Caco-2 (cell line): ENCODE measurements at regions not wholly inside any gene's neighbourhood (a gene's known extent, or its start where the extent isn't known, plus 50 kb on each side); places are given as distances from the start of the nearest gene placed in this dataset.

Experiments
- BruUV-seq: library from RNA; stranded (reverse); fragments of 400-500 nt; replicated peaks from 2 replicates; lab custom pipeline; 2021; lab: Mats Ljungman, UMichigan
- CTCF ChIA-PET: fragments of 300-600 bp; sonication (Branson Sonifier 250); formaldehyde crosslinking; loops from one replicate; lab custom pipeline; 2022; ENCODE audit warnings: antibody characterized with exemption; lab: Charles Lee
- POLR2A ChIA-PET: fragments of 300-600 bp; sonication (Branson Sonifier 250); formaldehyde crosslinking; loops from one replicate; lab custom pipeline; 2022; ENCODE audit warnings: antibody characterized with exemption; lab: Charles Lee
- DNase-seq, 2 experiments: peaks; one replicate each; pipeline versions ENCODE4 v3.0.0 to v3.0.0-alpha.2; 2020 to 2022
- H3K27me3 ChIP-seq: replicated peaks from 2 replicates; pipeline ENCODE4 v1.6.0; 2011; ENCODE audit warnings: low read length; ENCODE audit not compliant: control insufficient read depth, insufficient read depth
- H3K36me3 ChIP-seq: 2 replicates; pipeline ENCODE4 v1.5.1; 2011; ENCODE audit warnings: low read length; ENCODE audit not compliant: control insufficient read depth, insufficient read depth
- H3K4me1 ChIP-seq: fragments of 250-450 bp; sonication (Bioruptor Pico); 2 replicates; pipeline ENCODE4 v1.5.1; 2020; ENCODE audit warnings: mild to moderate bottlenecking
- H3K4me3 ChIP-seq: 2 replicates; pipeline ENCODE4 v1.5.1; 2011; ENCODE audit warnings: low read depth, mild to moderate bottlenecking, control low read depth, low read length
- H3K9me3 ChIP-seq: fragments of 250-450 bp; sonication (Bioruptor Pico); 2 replicates; pipeline ENCODE4 v1.5.1; 2020; ENCODE audit warnings: mild to moderate bottlenecking, moderate library complexity
- H3K27ac Mint-ChIP-seq: one replicate; pipeline ENCODE4 v1.8.0; 2022; ENCODE audit warnings: mixed read lengths; ENCODE audit not compliant: unreplicated experiment
- H3K27me3 Mint-ChIP-seq: one replicate; pipeline ENCODE4 v1.8.0; 2022; ENCODE audit warnings: mixed read lengths; ENCODE audit not compliant: insufficient read depth, unreplicated experiment
- H3K36me3 Mint-ChIP-seq: one replicate; pipeline ENCODE4 v1.8.0; 2022; ENCODE audit warnings: mild to moderate bottlenecking, mixed read lengths; ENCODE audit not compliant: insufficient read depth, unreplicated experiment
- H3K4me1 Mint-ChIP-seq: one replicate; pipeline ENCODE4 v1.8.0; 2022; ENCODE audit warnings: low read depth, mixed read lengths; ENCODE audit not compliant: unreplicated experiment
- H3K4me3 Mint-ChIP-seq: one replicate; pipeline ENCODE4 v1.8.0; 2022; ENCODE audit warnings: mild to moderate bottlenecking, moderate library complexity, mixed read lengths; ENCODE audit not compliant: unreplicated experiment
- H3K9me3 Mint-ChIP-seq: one replicate; pipeline ENCODE4 v1.8.0; 2022; ENCODE audit warnings: mixed read lengths; ENCODE audit not compliant: unreplicated experiment
- CTCF ChIP-seq, 2 experiments: fragments of 200-600 bp in 1 of 2; IDR thresholded peaks; 1 replicate in 1 of 2; 2 replicates in 1 of 2; pipeline versions ENCODE4 v1.5.1 to v1.8.0; 2011 to 2022; ENCODE audit warnings: antibody characterized with exemption in 1 of 2, control low read depth in 1 of 2, inconsistent platforms in 1 of 2, low read depth in 1 of 2, low read length in 1 of 2, mild to moderate bottlenecking in 1 of 2, moderate library complexity in 1 of 2; ENCODE audit not compliant: insufficient read depth in 1 of 2, severe bottlenecking in 1 of 2, unreplicated experiment in 1 of 2
- intact Hi-C: fragments of 100-400 bp; cut with micrococcal nuclease; formaldehyde crosslinking; loops from one replicate; pipeline ENCODE4 v1.10.0; 2022; ENCODE audit not compliant: unreplicated experiment

- CTCF ChIA-PET: interaction anchor here (0.9 kb wide), 1 partner anchor 63 kb away, joined by 5 read pairs; no protein-coding TSS in a partner anchor
- POLR2A ChIA-PET: no interaction called here
- H3K9me3 Mint-ChIP-seq: no peaks in the 10 kb centered on the region
Observed at GRCh38 chr21:39022035-39022434, 161.2 kb downstream of the PSMG1 start.

GRCh38 chr21:39021478-39021832, 161.8 kb downstream of the PSMG1 start:
- no TSS peak for BruUV-seq
- no peak for DNase-seq
- no peaks in the 10 kb centered on the region for H3K36me3 Mint-ChIP-seq
- CTCF ChIA-PET: interaction anchor here (0.9 kb wide), 1 partner anchor 63 kb away, joined by 5 read pairs; no protein-coding TSS in a partner anchor
- peak overlapping the region; percentile 34 for H3K4me3 Mint-ChIP-seq
- Histone ChIP-seq H3K27me3 (no peaks in the 10 kb centered on the region), H3K36me3 (no peaks in the 10 kb centered on the region; the same call in 1 of the 2 replicates), H3K9me3 (0 out of 2 replicates have a peak, but pooled peaks cover 3% of the 10 kb centered on the region), H3K4me1 (peaks cover 14% of the 10 kb centered on the region), H3K4me3 (no peak overlapping the region)
- POLR2A ChIA-PET: no interaction called here
- H3K27ac Mint-ChIP-seq: peak overlapping the region; percentile 80
- no peaks in the 10 kb centered on the region for H3K27me3 Mint-ChIP-seq
- no peaks in the 10 kb centered on the region for H3K9me3 Mint-ChIP-seq
- H3K4me1 Mint-ChIP-seq: peaks cover 24% of the 10 kb centered on the region
- intact Hi-C loops: no loop called here
- TF ChIP-seq CTCF (IDR thresholded peaks at IDR 0.05; ENCODE audit: insufficient read depth in 1 of 2, low read depth in 1 of 2, low read length in 1 of 2, severe bottlenecking in 1 of 2, unreplicated experiment in 1 of 2): no peak

More at GRCh38 chr21:39022035-39022434, 161.2 kb downstream of the PSMG1 start:
- Mint-ChIP-seq H3K4me1 (peaks cover 24% of the 10 kb centered on the region), H3K27me3 (no peaks in the 10 kb centered on the region), H3K4me3 (no peak overlapping the region), H3K36me3 (no peaks in the 10 kb centered on the region), H3K27ac (peak overlapping the region; percentile 80)
- H3K27me3 ChIP-seq: no peaks in the 10 kb centered on the region
- BruUV-seq: no TSS peak
- H3K36me3 ChIP-seq: no peaks in the 10 kb centered on the region; the same call in 1 of the 2 replicates
- intact Hi-C loops: no loop called here
- DNase-seq: no peak
- peaks cover 14% of the 10 kb centered on the region for H3K4me1 ChIP-seq
- TF ChIP-seq CTCF (IDR thresholded peaks at IDR 0.05; ENCODE audit: insufficient read depth in 1 of 2, low read depth in 1 of 2, low read length in 1 of 2, severe bottlenecking in 1 of 2, unreplicated experiment in 1 of 2): no peak
- H3K4me3 ChIP-seq: no peak overlapping the region
- 0 out of 2 replicates have a peak, but pooled peaks cover 3% of the 10 kb centered on the region for H3K9me3 ChIP-seq

- CTCF ChIA-PET: interaction anchor here (0.9 kb wide), 1 partner anchor 62 kb away, joined by 5 read pairs; no protein-coding TSS in a partner anchor
- intact Hi-C loops: no loop called here
- Mint-ChIP-seq H3K36me3 (no peaks in the 10 kb centered on the region), H3K4me3 (peak overlapping the region; percentile 34), H3K4me1 (peaks cover 20% of the 10 kb centered on the region), H3K9me3 (no peaks in the 10 kb centered on the region), H3K27ac (peak overlapping the region; percentile 80), H3K27me3 (no peaks in the 10 kb centered on the region)
- peak; percentile 24 to 62 for DNase-seq
- POLR2A ChIA-PET: no interaction called here
- BruUV-seq: no TSS peak
- Histone ChIP-seq H3K36me3 (no peaks in the 10 kb centered on the region), H3K4me1 (peaks cover 14% of the 10 kb centered on the region), H3K9me3 (0 out of 2 replicates have a peak, but pooled peaks cover 3% of the 10 kb centered on the region), H3K27me3 (no peaks in the 10 kb centered on the region), H3K4me3 (no peak overlapping the region)
- TF ChIP-seq CTCF (IDR thresholded peaks at IDR 0.05; ENCODE audit: insufficient read depth in 1 of 2, low read depth in 1 of 2, low read length in 1 of 2, severe bottlenecking in 1 of 2, unreplicated experiment in 1 of 2): no peak
Observed at GRCh38 chr21:39020751-39021477, 162.3 kb downstream of the PSMG1 start.
